Type B pancreatic cell (in vitro differentiated cells): ENCODE measurements at regions not wholly inside any gene's neighbourhood (a gene's known extent, or its start where the extent isn't known, plus 50 kb on each side); places are given as distances from the start of the nearest gene placed in this dataset.

Source experiments
- DNase-seq: peaks from one replicate; pipeline ENCODE4 v3.0.0; 2021; ENCODE audit warnings: mixed read lengths; ENCODE audit not compliant: unreplicated experiment; ENCODE audit errors: extremely low spot score
- H3K27ac Mint-ChIP-seq: 2 replicates; pipeline ENCODE4 v1.8.0; 2021; ENCODE audit warnings: mild to moderate bottlenecking, mixed read lengths
- H3K27me3 Mint-ChIP-seq: 2 replicates; pipeline ENCODE4 v1.8.0; 2021; ENCODE audit warnings: mixed read lengths
- H3K36me3 Mint-ChIP-seq: 2 replicates; pipeline ENCODE4 v1.8.0; 2021; ENCODE audit warnings: mixed read lengths
- H3K4me1 Mint-ChIP-seq: one replicate; pipeline ENCODE4 v1.8.0; 2021; ENCODE audit warnings: mixed read lengths; ENCODE audit not compliant: unreplicated experiment
- H3K4me3 Mint-ChIP-seq: 2 replicates; pipeline ENCODE4 v1.8.0; 2021; ENCODE audit warnings: mild to moderate bottlenecking, mixed read lengths
- H3K9me3 Mint-ChIP-seq: 2 replicates; pipeline ENCODE4 v1.8.0; 2021; ENCODE audit warnings: mixed read lengths
- TF ChIP-seq, protein P1 (sequence below): fragments of 200-600 bp; sonication (generic); conservative IDR thresholded peaks from 2 replicates; pipeline ENCODE4 v1.5.0; 2021; ENCODE audit warnings: antibody characterized with exemption, mild to moderate bottlenecking

DNA sequence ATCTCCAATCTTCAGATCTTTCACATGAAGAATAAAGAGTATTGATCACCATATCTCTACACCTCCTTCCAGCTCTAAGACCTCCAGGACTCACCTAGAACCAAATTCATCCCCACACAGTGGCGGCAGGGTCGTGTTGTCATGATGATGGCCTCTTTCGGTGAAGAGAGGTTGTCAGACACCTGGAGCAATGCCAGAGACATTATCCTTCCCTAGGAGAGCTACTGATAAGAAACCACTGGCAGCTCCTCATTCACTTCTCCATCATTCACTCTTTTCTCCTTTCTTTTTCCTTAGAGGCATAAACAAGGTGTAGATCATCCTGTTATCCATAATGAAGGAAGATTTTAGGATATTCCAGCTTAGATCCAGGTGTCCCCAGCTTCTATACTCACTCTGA is 197.9 kb upstream of the TNP1 start:
- Mint-ChIP-seq H3K4me1 (peaks cover 28% of the 10 kb centered on the region), H3K27me3 (no peaks in the 10 kb centered on the region), H3K36me3 (no peaks in the 10 kb centered on the region), H3K4me3 (no peak overlapping the region), H3K27ac (no peak overlapping the region), H3K9me3 (peaks cover 5% of the 10 kb centered on the region)
- TF ChIP-seq, protein P1, sequence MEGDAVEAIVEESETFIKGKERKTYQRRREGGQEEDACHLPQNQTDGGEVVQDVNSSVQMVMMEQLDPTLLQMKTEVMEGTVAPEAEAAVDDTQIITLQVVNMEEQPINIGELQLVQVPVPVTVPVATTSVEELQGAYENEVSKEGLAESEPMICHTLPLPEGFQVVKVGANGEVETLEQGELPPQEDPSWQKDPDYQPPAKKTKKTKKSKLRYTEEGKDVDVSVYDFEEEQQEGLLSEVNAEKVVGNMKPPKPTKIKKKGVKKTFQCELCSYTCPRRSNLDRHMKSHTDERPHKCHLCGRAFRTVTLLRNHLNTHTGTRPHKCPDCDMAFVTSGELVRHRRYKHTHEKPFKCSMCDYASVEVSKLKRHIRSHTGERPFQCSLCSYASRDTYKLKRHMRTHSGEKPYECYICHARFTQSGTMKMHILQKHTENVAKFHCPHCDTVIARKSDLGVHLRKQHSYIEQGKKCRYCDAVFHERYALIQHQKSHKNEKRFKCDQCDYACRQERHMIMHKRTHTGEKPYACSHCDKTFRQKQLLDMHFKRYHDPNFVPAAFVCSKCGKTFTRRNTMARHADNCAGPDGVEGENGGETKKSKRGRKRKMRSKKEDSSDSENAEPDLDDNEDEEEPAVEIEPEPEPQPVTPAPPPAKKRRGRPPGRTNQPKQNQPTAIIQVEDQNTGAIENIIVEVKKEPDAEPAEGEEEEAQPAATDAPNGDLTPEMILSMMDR, result no peak
- no peak for DNase-seq

DNA sequence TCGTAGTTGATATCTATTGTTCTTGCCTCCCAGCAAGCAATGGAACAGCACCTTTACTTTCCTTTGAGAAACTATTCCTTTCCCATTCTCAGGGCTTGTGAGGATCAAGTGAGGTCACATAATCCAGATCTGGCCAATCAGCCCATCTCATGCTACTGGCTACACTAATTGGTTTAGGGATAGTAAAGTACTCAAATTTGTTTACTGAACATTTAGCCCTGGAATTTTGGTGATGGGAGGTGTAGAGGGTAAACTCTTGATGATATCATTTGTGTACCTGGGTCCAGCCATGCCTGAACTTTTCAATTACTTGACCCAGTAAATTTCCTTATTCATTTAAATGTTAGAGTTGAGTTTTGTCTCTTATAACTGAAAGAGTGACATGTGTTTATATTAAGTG is 195.8 kb upstream of the TNP1 start:
- peaks cover 5% of the 10 kb centered on the region for H3K9me3 Mint-ChIP-seq

DNA sequence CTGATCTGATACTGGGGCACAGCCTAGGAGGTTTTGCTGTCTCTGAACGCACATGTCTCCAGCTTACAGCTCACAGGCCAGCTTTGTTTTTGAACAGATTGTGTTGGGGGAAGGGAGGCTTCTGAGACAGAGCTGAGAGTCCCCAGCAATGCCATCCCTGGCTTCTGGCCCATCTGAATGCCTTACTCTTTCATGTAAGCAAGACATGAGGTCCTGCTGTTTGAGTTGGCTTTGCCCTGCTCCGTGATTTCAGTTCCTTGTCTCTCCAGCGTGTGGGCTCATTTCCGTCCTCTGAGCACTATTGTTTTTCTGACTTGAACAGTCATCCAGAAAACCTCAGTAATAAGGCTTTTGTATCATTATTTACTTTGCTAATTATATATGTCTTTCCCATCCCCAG is 194.9 kb upstream of the TNP1 start:
- peaks cover 5% of the 10 kb centered on the region for H3K9me3 Mint-ChIP-seq
- no peak overlapping the region for H3K4me3 Mint-ChIP-seq
- no peaks in the 10 kb centered on the region for H3K27me3 Mint-ChIP-seq
- no peaks in the 10 kb centered on the region for H3K36me3 Mint-ChIP-seq
- H3K27ac Mint-ChIP-seq, result no peak overlapping the region
- peaks cover 37% of the 10 kb centered on the region for H3K4me1 Mint-ChIP-seq
- DNase-seq, result no peak
- TF ChIP-seq, protein P1, result no peak

More for the DNA sequence above, 195.8 kb upstream of the TNP1 start:
- Mint-ChIP-seq H3K27me3 (no peaks in the 10 kb centered on the region), H3K4me3 (no peak overlapping the region), H3K36me3 (no peaks in the 10 kb centered on the region), H3K4me1 (peaks cover 31% of the 10 kb centered on the region), H3K27ac (no peak overlapping the region)
- DNase-seq, result no peak
- TF ChIP-seq, protein P1, result no peak

DNA sequence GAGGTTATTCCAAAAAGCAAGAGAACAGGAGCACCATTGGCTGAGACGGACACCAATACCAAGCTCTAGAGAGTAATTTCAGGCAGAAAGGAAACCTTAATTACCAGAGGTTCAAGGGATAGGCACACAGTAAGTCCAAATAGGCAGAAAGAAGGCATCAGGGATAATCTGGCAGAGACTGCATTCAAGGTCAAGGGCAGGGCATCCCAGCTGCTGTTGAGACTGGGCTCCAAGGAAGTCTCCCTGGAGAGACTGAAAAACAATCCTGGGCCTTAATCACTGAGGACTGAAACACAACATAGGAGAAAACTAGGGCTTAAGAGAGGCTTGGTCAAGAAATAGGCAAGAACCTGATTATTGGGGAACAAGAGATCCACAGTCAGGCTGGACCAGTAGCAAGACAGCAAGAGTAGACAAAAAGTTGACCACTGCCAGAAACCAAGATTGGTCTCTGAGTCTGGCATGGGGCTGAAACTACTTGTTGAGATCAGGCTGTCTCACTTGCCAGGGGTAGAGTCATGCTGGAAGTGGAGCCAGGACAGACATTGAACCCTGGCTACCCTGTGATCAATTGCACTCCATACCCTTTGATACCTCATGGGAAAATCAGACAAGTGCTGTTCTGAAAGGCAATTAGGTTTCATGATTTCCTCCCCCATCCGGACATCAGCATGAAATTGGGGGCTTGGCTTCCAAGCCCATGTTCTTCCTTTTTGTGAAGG is 193.2 kb upstream of the TNP1 start:
- DNase-seq, result no peak
- H3K9me3 Mint-ChIP-seq, result no peaks in the 10 kb centered on the region
- no peak overlapping the region for H3K4me3 Mint-ChIP-seq
- H3K4me1 Mint-ChIP-seq, result peaks cover 45% of the 10 kb centered on the region
- peaks cover 10% of the 10 kb centered on the region for H3K27me3 Mint-ChIP-seq
- no peaks in the 10 kb centered on the region for H3K36me3 Mint-ChIP-seq
- TF ChIP-seq, protein P1, result no peak
- no peak overlapping the region for H3K27ac Mint-ChIP-seq

DNA sequence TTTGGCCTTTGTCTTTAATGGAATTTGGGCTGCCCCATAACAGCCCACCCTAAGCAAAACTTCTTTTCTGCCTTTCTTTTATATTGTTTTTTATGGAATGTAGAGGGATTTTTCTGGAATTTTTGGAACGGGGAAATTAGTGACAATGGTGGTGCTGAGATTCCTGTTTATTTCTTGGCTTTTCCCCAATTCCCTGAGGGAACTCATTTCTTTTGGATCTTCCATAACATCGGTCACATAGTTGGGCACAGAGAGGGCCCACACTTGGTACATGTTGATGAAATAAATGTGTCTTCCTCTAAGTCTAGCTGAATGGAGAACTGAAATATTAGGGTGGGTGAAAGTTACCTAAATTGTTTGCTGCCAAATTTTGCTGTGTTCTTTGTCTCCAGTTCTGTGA is 191.6 kb upstream of the TNP1 start:
- TF ChIP-seq, protein P1, result no peak
- DNase-seq, result no peak

More for the DNA sequence above, 191.6 kb upstream of the TNP1 start:
- Mint-ChIP-seq H3K36me3 (no peaks in the 10 kb centered on the region), H3K4me3 (no peak overlapping the region), H3K4me1 (peaks cover 51% of the 10 kb centered on the region), H3K27me3 (peaks cover 19% of the 10 kb centered on the region), H3K9me3 (no peaks in the 10 kb centered on the region), H3K27ac (no peak overlapping the region)
